Endothelial cell of umbilical vein (primary cell): ENCODE measurements at regions not wholly inside any gene's neighbourhood (a gene's known extent, or its start where the extent isn't known, plus 50 kb on each side); places are given as distances from the start of the nearest gene placed in this dataset.

Experiments used
- BruUV-seq: library from RNA; stranded (reverse); fragments of 400-500 nt; replicated peaks from 2 replicates; lab custom pipeline; 2021; lab: Mats Ljungman, UMichigan
- CTCF ChIA-PET: fragments of 300-600, 350-600 bp; sonication (Branson Sonifier 250); formaldehyde crosslinking; loops from one replicate; lab custom pipeline; 2021; ENCODE audit warnings: antibody characterized with exemption, inconsistent platforms; lab: Charles Lee
- POLR2A ChIA-PET: fragments of 300-600, 350-600 bp; sonication (Branson Sonifier 250); formaldehyde crosslinking; loops from one replicate; lab custom pipeline; 2021; ENCODE audit warnings: antibody characterized with exemption, inconsistent platforms; lab: Charles Lee
- DNase-seq: peaks from one replicate; pipeline ENCODE4 v3.0.0-alpha.2; 2011; ENCODE audit warnings: low read depth, low spot score
- FAIRE-seq: peaks from 2 replicates; lab custom pipeline; 2011; peaks lifted over from hg19 to GRCh38; lab: Jason Lieb, UNC
- H2AFZ ChIP-seq: 2 replicates; pipeline ENCODE4 v1.6.0; 2012; ENCODE audit warnings: low read depth, low read length, control low read depth, inconsistent platforms
- H3K27ac ChIP-seq: 2 replicates; pipeline ENCODE4 v1.5.1; 2011; ENCODE audit warnings: low read depth, mild to moderate bottlenecking, control low read depth, low read length, moderate library complexity; ENCODE audit not compliant: insufficient read depth
- H3K27me3 ChIP-seq, 2 experiments: 2 replicates each; pipeline versions ENCODE4 v1.6.0 to v1.6.1; 2011; ENCODE audit warnings: low read length in 2 of 2, mixed read lengths in 1 of 2; ENCODE audit not compliant: control insufficient read depth in 2 of 2, insufficient read depth in 2 of 2
- H3K36me3 ChIP-seq, 2 experiments: 2 replicates in 1 of 2; 3 replicates in 1 of 2; pipeline ENCODE4 v1.5.1; 2011; ENCODE audit warnings: low read length in 2 of 2, mild to moderate bottlenecking in 1 of 2, moderate library complexity in 1 of 2; ENCODE audit not compliant: control insufficient read depth in 2 of 2, insufficient read depth in 2 of 2; ENCODE audit errors: extremely low read depth in 1 of 2
- H3K4me1 ChIP-seq: 3 replicates; pipeline ENCODE4 v1.5.1; 2011; ENCODE audit warnings: mild to moderate bottlenecking, low read length; ENCODE audit not compliant: control insufficient read depth, insufficient read depth; ENCODE audit errors: extremely low read depth
- H3K4me2 ChIP-seq: 2 replicates; pipeline ENCODE4 v1.6.1; 2011; ENCODE audit warnings: low read length, control low read depth, mixed read lengths; ENCODE audit not compliant: insufficient read depth
- H3K4me3 ChIP-seq, 3 experiments: fragments of 200-600 bp in 1 of 3; sonication (generic), shearing (Covaris generic) in 1 of 3; replicated peaks in 1 of 3; 2 replicates each; pipeline ENCODE4 v1.5.1; 2011 to 2016; ENCODE audit warnings: control low read depth in 3 of 3, low read length in 3 of 3, mild to moderate bottlenecking in 2 of 3, inconsistent platforms in 1 of 3, low read depth in 1 of 3, moderate library complexity in 1 of 3; ENCODE audit not compliant: insufficient read depth in 1 of 3
- H3K79me2 ChIP-seq: 2 replicates; pipeline ENCODE4 v1.6.0; 2012; ENCODE audit warnings: low read length, inconsistent platforms; ENCODE audit not compliant: control insufficient read depth, insufficient read depth
- H3K9ac ChIP-seq: replicated peaks from 2 replicates; pipeline ENCODE3; 2011; ENCODE audit warnings: low read length, control low read depth; ENCODE audit not compliant: insufficient read depth; ENCODE audit errors: extremely low read depth
- H3K9me1 ChIP-seq: replicated peaks from 3 replicates; pipeline ENCODE4 v1.6.0; 2011; ENCODE audit warnings: mild to moderate bottlenecking, low read length; ENCODE audit not compliant: control insufficient read depth, insufficient read depth; ENCODE audit errors: extremely low read depth
- H3K9me3 ChIP-seq: replicated peaks from 2 replicates; pipeline ENCODE4 v1.5.1; 2012; ENCODE audit warnings: low read length, inconsistent platforms; ENCODE audit not compliant: control insufficient read depth, insufficient read depth
- H4K20me1 ChIP-seq: replicated peaks from 2 replicates; pipeline ENCODE3; 2011; ENCODE audit warnings: mild to moderate bottlenecking, low read length; ENCODE audit not compliant: control insufficient read depth, insufficient read depth; ENCODE audit errors: extremely low read depth
- EZH2 ChIP-seq: IDR thresholded peaks from 2 replicates; pipeline ENCODE4 v1.6.1; 2012; ENCODE audit warnings: borderline replicate concordance, low read depth, mild to moderate bottlenecking, moderate library complexity, low read length, inconsistent platforms; ENCODE audit not compliant: severe bottlenecking
- FOS ChIP-seq: IDR thresholded peaks from 2 replicates; pipeline ENCODE4 v1.6.1; 2011; ENCODE audit warnings: mild to moderate bottlenecking, low read length, moderate library complexity, borderline replicate concordance; ENCODE audit not compliant: insufficient read depth
- GATA2 ChIP-seq: IDR thresholded peaks from 2 replicates; pipeline ENCODE4 v1.7.0; 2011; ENCODE audit warnings: low read depth, mild to moderate bottlenecking, moderate library complexity, mixed read lengths, low read length; ENCODE audit not compliant: insufficient read length, insufficient read depth
- JUN ChIP-seq: IDR thresholded peaks from 2 replicates; pipeline ENCODE4 v1.6.1; 2011; ENCODE audit warnings: borderline replicate concordance, low read depth; ENCODE audit not compliant: insufficient read length, insufficient read depth
- MYC ChIP-seq: IDR thresholded peaks from one replicate; pipeline ENCODE4 v1.6.1; 2011; ENCODE audit warnings: mild to moderate bottlenecking, low read depth, low read length
- POLR2A ChIP-seq: IDR thresholded peaks from 2 replicates; pipeline ENCODE4 v1.6.1; 2012; ENCODE audit warnings: low read depth, mild to moderate bottlenecking, control low read depth, low read length
- POLR2AphosphoS5 ChIP-seq: IDR thresholded peaks from 2 replicates; pipeline ENCODE4 v1.6.1; 2012; ENCODE audit warnings: low read depth, mild to moderate bottlenecking, control low read depth, low read length, moderate library complexity; ENCODE audit not compliant: insufficient read depth
- dilution Hi-C: fragments of 300-500 bp; cut with MboI; formaldehyde crosslinking; loops from one replicate; pipeline ENCODE4 v1.15.0; 2019; ENCODE audit warnings: low sequenced_read_pairs; ENCODE audit not compliant: extremely low pct_ligation_motif_present
- intact Hi-C: fragments of 100-400 bp; cut with micrococcal nuclease; formaldehyde crosslinking; loops from one replicate; pipeline ENCODE4 v1.10.0; 2022
- TF ChIP-seq, protein P1 (sequence below), 2 donors: IDR thresholded peaks; 1 replicate in 1 of 2; 2 replicates in 1 of 2; pipeline ENCODE4 v1.5.1; 2011; ENCODE audit warnings: low read length in 2 of 2, mild to moderate bottlenecking in 2 of 2, moderate library complexity in 2 of 2, control low read depth in 1 of 2, inconsistent platforms in 1 of 2, low read depth in 1 of 2; ENCODE audit not compliant: insufficient read depth in 1 of 2; ENCODE audit errors: extremely low read depth in 1 of 2
- TF ChIP-seq, protein P2 (sequence below): IDR thresholded peaks from 2 replicates; pipeline ENCODE4 v1.6.1; 2011; ENCODE audit not compliant: insufficient read depth, insufficient read length

DNA sequence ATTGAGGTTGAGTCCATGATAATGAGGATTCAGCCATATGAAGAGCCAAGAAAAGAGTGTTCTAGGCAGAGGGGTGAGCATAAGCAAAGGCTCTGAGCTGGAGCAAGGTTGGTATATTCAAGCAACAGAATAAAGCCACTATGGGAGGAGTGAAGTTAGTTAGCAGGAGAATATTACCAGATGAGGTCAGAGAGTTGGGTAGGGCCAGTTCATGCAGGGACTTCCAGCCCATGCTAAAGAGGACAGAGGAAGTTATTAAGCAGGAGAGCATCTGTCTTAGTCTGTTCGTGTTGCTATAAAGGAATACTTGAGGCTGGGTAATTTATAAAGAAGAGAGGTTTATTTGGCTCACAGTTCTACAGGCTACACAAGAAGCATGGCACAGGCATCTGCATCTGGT, 57.1 kb upstream of the ATG10 start:
- Histone ChIP-seq H4K20me1 (no peaks in the 10 kb centered on the region), H3K9me3 (no peaks in the 10 kb centered on the region), H3K9ac (no peak overlapping the region), H3K9me1 (no peaks in the 10 kb centered on the region), H3K27me3 (peaks cover 0 to 3% of the 10 kb centered on the region in 2 experiments), H2AFZ (no peak overlapping the region), H3K4me2 (no peak overlapping the region), H3K36me3 (no peaks in the 10 kb centered on the region), H3K27ac (no peak overlapping the region), H3K4me1 (no peaks in the 10 kb centered on the region), H3K79me2 (no peaks in the 10 kb centered on the region), H3K4me3 (no peak overlapping the region)
- intact Hi-C loops (no loop called here), dilution Hi-C loops (no loop called here)
- POLR2A ChIA-PET = no interaction called here
- TF ChIP-seq, protein P1, sequence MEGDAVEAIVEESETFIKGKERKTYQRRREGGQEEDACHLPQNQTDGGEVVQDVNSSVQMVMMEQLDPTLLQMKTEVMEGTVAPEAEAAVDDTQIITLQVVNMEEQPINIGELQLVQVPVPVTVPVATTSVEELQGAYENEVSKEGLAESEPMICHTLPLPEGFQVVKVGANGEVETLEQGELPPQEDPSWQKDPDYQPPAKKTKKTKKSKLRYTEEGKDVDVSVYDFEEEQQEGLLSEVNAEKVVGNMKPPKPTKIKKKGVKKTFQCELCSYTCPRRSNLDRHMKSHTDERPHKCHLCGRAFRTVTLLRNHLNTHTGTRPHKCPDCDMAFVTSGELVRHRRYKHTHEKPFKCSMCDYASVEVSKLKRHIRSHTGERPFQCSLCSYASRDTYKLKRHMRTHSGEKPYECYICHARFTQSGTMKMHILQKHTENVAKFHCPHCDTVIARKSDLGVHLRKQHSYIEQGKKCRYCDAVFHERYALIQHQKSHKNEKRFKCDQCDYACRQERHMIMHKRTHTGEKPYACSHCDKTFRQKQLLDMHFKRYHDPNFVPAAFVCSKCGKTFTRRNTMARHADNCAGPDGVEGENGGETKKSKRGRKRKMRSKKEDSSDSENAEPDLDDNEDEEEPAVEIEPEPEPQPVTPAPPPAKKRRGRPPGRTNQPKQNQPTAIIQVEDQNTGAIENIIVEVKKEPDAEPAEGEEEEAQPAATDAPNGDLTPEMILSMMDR (IDR thresholded peaks at IDR 0.05; ENCODE audit: extremely low read depth in 1 of 2, insufficient read depth in 1 of 2, low read depth in 1 of 2, low read length in 2 of 2) = no peak
- TF ChIP-seq POLR2A (no peak), FOS (no peak), GATA2 (no peak), POLR2AphosphoS5 (no peak), JUN (no peak), MYC (no peak), EZH2 (no peak)
- TF ChIP-seq, protein P2, sequence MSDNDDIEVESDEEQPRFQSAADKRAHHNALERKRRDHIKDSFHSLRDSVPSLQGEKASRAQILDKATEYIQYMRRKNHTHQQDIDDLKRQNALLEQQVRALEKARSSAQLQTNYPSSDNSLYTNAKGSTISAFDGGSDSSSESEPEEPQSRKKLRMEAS = no peak
- CTCF ChIA-PET = interaction anchor here (0.6 kb wide), 1 partner anchor 10 kb away, joined by 3 read pairs; no protein-coding TSS in a partner anchor
- BruUV-seq = no TSS peak
- DNase-seq (no peak), FAIRE-seq (no peak)
